ENCODE measurements at regions not wholly inside any gene's neighbourhood (a gene's known extent, or its start where the extent isn't known, plus 50 kb on each side); places are given as distances from the start of the nearest gene placed in this dataset.

GRCh38 chr16:86773354-86773715, 195.0 kb downstream of the FOXL1 start:
- DNase-seq = no peak

GRCh38 chr16:86774931-86775330, 196.6 kb downstream of the FOXL1 start:
- DNase-seq = no peak

- DNase-seq = no peak
Measured at GRCh38 chr16:86775511-86775921, 197.2 kb downstream of the FOXL1 start.

GRCh38 chr16:86777381-86777946, 199.1 kb downstream of the FOXL1 start:
- no peak for DNase-seq

GRCh38 chr16:86778108-86778745, 199.9 kb downstream of the FOXL1 start:
- no peak for DNase-seq

- DNase-seq = no peak
Measured at GRCh38 chr16:86778978-86779377, 200.6 kb downstream of the FOXL1 start.

GRCh38 chr16:86781046-86781445, 202.7 kb downstream of the FOXL1 start:
- DNase-seq = no peak

- DNase-seq = no peak
Measured at GRCh38 chr16:86783636-86784626, 205.6 kb downstream of the FOXL1 start.

- DNase-seq = no peak
Measured at GRCh38 chr16:86786338-86786737, 208.0 kb downstream of the FOXL1 start.

- DNase-seq = no peak
Measured at GRCh38 chr16:86786994-86787393, 208.6 kb downstream of the FOXL1 start.

GRCh38 chr16:86787538-86787937, 209.2 kb downstream of the FOXL1 start:
- no peak for DNase-seq

- DNase-seq = no peak
Measured at GRCh38 chr16:86789621-86790051, 211.3 kb downstream of the FOXL1 start.

GRCh38 chr16:86791287-86792035, 213.1 kb downstream of the FOXL1 start:
- DNase-seq = no peak

- no peak for DNase-seq
Measured at GRCh38 chr16:86794216-86794864, 216.0 kb downstream of the FOXL1 start.

GRCh38 chr16:86797700-86798099, 219.4 kb downstream of the FOXL1 start:
- DNase-seq = no peak

- DNase-seq = no peak
Measured at GRCh38 chr16:86798247-86799041, 220.1 kb downstream of the FOXL1 start.

- no peak for DNase-seq
Measured at GRCh38 chr16:86799367-86799766, 221.0 kb downstream of the FOXL1 start.

GRCh38 chr16:86800894-86801293, 222.5 kb downstream of the FOXL1 start:
- no peak for DNase-seq

- DNase-seq = no peak
Measured at GRCh38 chr16:86802013-86802412, 223.7 kb downstream of the FOXL1 start.

GRCh38 chr16:86805188-86805587, 226.8 kb downstream of the FOXL1 start:
- no peak for DNase-seq

Measured in renal pelvis (tissue), 1 donor.